ENCODE measurements at regions not wholly inside any gene's neighbourhood (a gene's known extent, or its start where the extent isn't known, plus 50 kb on each side); places are given as distances from the start of the nearest gene placed in this dataset.

DNA sequence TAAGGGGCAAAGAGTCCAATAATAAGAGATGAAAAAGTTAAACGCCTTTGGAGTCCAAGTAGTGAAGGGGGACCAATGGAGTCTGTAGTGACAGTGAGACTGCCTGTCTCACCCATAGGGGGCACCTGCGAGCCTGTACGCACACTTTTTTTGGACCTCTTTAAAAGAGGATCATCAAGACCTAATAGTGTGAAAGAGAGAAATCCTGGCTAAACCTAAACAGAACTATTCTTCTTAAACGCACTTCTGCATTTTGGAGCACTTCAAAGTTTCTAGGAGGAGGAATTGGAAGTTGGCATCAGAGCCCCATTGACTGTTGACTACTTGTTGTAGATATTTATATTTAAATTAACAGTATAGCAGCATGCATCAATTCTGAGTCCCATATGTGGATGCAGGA is 636.1 kb upstream of the KLF4 start:
- dilution Hi-C loops (cut with MboI; ENCODE audit: extremely low pct_ligation_motif_present, low sequenced_read_pairs), result no loop called here
- ChIA-PET POLR2A (no interaction called here), CTCF (interaction anchor here (1.0 kb wide), 1 partner anchor 17 kb away, joined by 3 read pairs; no protein-coding TSS in a partner anchor)
- Histone ChIP-seq H3K36me3 (ENCODE audit: control insufficient read depth in 2 of 2, extremely low read depth in 1 of 2, insufficient read depth in 2 of 2, low read length in 2 of 2) (no peaks in the 10 kb centered on the region), H3K9me1 (replicated peaks; ENCODE audit: control insufficient read depth, extremely low read depth, insufficient read depth, low read length) (no peaks in the 10 kb centered on the region), H3K79me2 (ENCODE audit: control insufficient read depth, insufficient read depth, low read length) (no peaks in the 10 kb centered on the region), H3K9me3 (replicated peaks; ENCODE audit: control insufficient read depth, insufficient read depth, low read length) (no peaks in the 10 kb centered on the region), H3K9ac (replicated peaks; ENCODE audit: extremely low read depth, insufficient read depth, low read length) (no peak overlapping the region), H2AFZ (ENCODE audit: low read depth, low read length) (no peak overlapping the region), H3K4me3 (replicated peaks in 1 of 3; ENCODE audit: insufficient read depth in 1 of 3, low read depth in 1 of 3, low read length in 3 of 3) (no peak overlapping the region), H4K20me1 (replicated peaks; ENCODE audit: control insufficient read depth, extremely low read depth, insufficient read depth, low read length) (no peaks in the 10 kb centered on the region), H3K27me3 (ENCODE audit: control insufficient read depth in 2 of 2, insufficient read depth in 2 of 2, low read length in 2 of 2) (no peaks in the 10 kb centered on the region), H3K4me2 (ENCODE audit: insufficient read depth, low read length) (no peak overlapping the region), H3K4me1 (ENCODE audit: control insufficient read depth, extremely low read depth, insufficient read depth, low read length) (no peaks in the 10 kb centered on the region), H3K27ac (ENCODE audit: insufficient read depth, low read depth, low read length) (no peak overlapping the region)
- TF ChIP-seq, protein P1, sequence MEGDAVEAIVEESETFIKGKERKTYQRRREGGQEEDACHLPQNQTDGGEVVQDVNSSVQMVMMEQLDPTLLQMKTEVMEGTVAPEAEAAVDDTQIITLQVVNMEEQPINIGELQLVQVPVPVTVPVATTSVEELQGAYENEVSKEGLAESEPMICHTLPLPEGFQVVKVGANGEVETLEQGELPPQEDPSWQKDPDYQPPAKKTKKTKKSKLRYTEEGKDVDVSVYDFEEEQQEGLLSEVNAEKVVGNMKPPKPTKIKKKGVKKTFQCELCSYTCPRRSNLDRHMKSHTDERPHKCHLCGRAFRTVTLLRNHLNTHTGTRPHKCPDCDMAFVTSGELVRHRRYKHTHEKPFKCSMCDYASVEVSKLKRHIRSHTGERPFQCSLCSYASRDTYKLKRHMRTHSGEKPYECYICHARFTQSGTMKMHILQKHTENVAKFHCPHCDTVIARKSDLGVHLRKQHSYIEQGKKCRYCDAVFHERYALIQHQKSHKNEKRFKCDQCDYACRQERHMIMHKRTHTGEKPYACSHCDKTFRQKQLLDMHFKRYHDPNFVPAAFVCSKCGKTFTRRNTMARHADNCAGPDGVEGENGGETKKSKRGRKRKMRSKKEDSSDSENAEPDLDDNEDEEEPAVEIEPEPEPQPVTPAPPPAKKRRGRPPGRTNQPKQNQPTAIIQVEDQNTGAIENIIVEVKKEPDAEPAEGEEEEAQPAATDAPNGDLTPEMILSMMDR (IDR thresholded peaks at IDR 0.05; ENCODE audit: extremely low read depth in 1 of 2, insufficient read depth in 1 of 2, low read depth in 1 of 2, low read length in 2 of 2), result peak; percentile 41 to 52
- TF ChIP-seq MYC (IDR thresholded peaks at IDR 0.05; ENCODE audit: low read depth, low read length) (no peak), JUN (IDR thresholded peaks at IDR 0.05; ENCODE audit: borderline replicate concordance, insufficient read depth, insufficient read length, low read depth) (no peak), FOS (IDR thresholded peaks at IDR 0.05; ENCODE audit: borderline replicate concordance, insufficient read depth, low read length) (no peak)
- TF ChIP-seq, protein P2, sequence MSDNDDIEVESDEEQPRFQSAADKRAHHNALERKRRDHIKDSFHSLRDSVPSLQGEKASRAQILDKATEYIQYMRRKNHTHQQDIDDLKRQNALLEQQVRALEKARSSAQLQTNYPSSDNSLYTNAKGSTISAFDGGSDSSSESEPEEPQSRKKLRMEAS (IDR thresholded peaks at IDR 0.05; ENCODE audit: insufficient read depth, insufficient read length), result no peak
- intact Hi-C loops (cut with micrococcal nuclease), result loop anchor here (1.0 kb wide), 2 partner anchors 147 to 440 kb away; no protein-coding TSS in a partner anchor
- BruUV-seq (replicated peaks), result no TSS peak
- DNase-seq (ENCODE audit: low read depth, low spot score), result no peak
- peak; percentile 4 for FAIRE-seq

DNA sequence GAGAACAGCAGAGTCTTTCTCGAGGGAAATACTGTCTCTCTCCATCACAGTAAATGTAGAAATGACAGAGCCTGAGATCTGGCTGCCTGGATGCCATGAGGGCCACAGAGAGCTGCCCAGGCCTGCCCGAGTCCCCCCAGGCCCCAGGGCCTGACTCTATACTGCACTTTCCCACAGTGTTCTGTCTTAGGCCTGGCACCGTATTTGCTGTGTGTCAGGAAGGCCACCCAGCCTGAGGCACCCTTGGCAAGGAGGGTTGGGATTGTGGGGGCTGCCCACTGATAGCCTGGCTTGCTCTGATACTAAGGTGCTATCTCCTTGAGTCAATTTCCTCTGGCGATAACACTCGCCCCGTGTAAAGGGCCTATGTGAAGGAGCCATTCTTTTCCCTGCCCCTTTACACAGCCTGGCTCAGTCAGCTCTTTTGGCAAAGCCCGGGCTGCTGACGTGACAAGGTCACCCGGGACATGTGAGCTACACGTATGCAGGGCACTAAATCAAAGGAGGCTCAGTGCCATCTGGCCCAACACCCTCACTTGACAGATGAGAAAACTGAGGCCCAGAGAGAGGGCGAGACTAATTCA is 630.1 kb upstream of the KLF4 start:
- Histone ChIP-seq H3K27me3 (ENCODE audit: control insufficient read depth in 2 of 2, insufficient read depth in 2 of 2, low read length in 2 of 2) (no peaks in the 10 kb centered on the region), H4K20me1 (replicated peaks; ENCODE audit: control insufficient read depth, extremely low read depth, insufficient read depth, low read length) (no peaks in the 10 kb centered on the region), H3K9me1 (replicated peaks; ENCODE audit: control insufficient read depth, extremely low read depth, insufficient read depth, low read length) (no peaks in the 10 kb centered on the region), H3K27ac (ENCODE audit: insufficient read depth, low read depth, low read length) (no peak overlapping the region), H3K9me3 (replicated peaks; ENCODE audit: control insufficient read depth, insufficient read depth, low read length) (no peaks in the 10 kb centered on the region), H3K9ac (replicated peaks; ENCODE audit: extremely low read depth, insufficient read depth, low read length) (no peak overlapping the region), H3K4me1 (ENCODE audit: control insufficient read depth, extremely low read depth, insufficient read depth, low read length) (no peaks in the 10 kb centered on the region), H3K36me3 (ENCODE audit: control insufficient read depth in 2 of 2, extremely low read depth in 1 of 2, insufficient read depth in 2 of 2, low read length in 2 of 2) (no peaks in the 10 kb centered on the region), H3K4me3 (replicated peaks in 1 of 3; ENCODE audit: insufficient read depth in 1 of 3, low read depth in 1 of 3, low read length in 3 of 3) (no peak overlapping the region), H3K4me2 (ENCODE audit: insufficient read depth, low read length) (no peak overlapping the region), H2AFZ (ENCODE audit: low read depth, low read length) (no peak overlapping the region), H3K79me2 (ENCODE audit: control insufficient read depth, insufficient read depth, low read length) (no peaks in the 10 kb centered on the region)
- dilution Hi-C loops (cut with MboI; ENCODE audit: extremely low pct_ligation_motif_present, low sequenced_read_pairs) (no loop called here), intact Hi-C loops (cut with micrococcal nuclease) (no loop called here)
- CTCF ChIA-PET, result no interaction called here
- POLR2A ChIA-PET, result no interaction called here
- no peak for FAIRE-seq
- DNase-seq (ENCODE audit: low read depth, low spot score), result no peak
- no peak for TF ChIP-seq POLR2A (IDR thresholded peaks at IDR 0.05; ENCODE audit: low read depth, low read length)
- BruUV-seq (replicated peaks), result no TSS peak

Data from endothelial cell of umbilical vein (primary cell).